HCEC 1CT (cell line): ENCODE measurements at regions not wholly inside any gene's neighbourhood (a gene's known extent, or its start where the extent isn't known, plus 50 kb on each side); places are given as distances from the start of the nearest gene placed in this dataset.

ENCODE experiments used
- DNase-seq: peaks from one replicate; pipeline ENCODE4 v3.0.0-alpha.2; 2017

- DNase-seq: no peak
Measured at GRCh38 chrX:137366018-137366633, 199.8 kb upstream of the ZIC3 start.

- DNase-seq: no peak
Measured at GRCh38 chrX:137363559-137363958, 202.4 kb upstream of the ZIC3 start.

- no peak for DNase-seq
Measured at GRCh38 chrX:137362583-137362982, 203.3 kb upstream of the ZIC3 start.

- DNase-seq: no peak
Measured at GRCh38 chrX:137354851-137355250, 211.1 kb upstream of the ZIC3 start.

GRCh38 chrX:137353404-137353803 is 212.5 kb upstream of the ZIC3 start:
- DNase-seq: no peak

GRCh38 chrX:137352101-137352660 is 213.7 kb upstream of the ZIC3 start:
- DNase-seq: no peak

- no peak for DNase-seq
Measured at GRCh38 chrX:137342969-137343368, 223.0 kb upstream of the ZIC3 start.

- no peak for DNase-seq
Measured at GRCh38 chrX:137313627-137314026, 252.3 kb upstream of the ZIC3 start.

- no peak for DNase-seq
Measured at GRCh38 chrX:137305404-137305803, 260.5 kb upstream of the ZIC3 start.

- DNase-seq: no peak
Measured at GRCh38 chrX:137297167-137297566, 263.4 kb upstream of the GPR101 start.

- DNase-seq: no peak
Measured at GRCh38 chrX:137290011-137290410, 256.2 kb upstream of the GPR101 start.

GRCh38 chrX:137287191-137287590 is 253.4 kb upstream of the GPR101 start:
- DNase-seq: no peak

GRCh38 chrX:137286423-137286822 is 252.6 kb upstream of the GPR101 start:
- no peak for DNase-seq

GRCh38 chrX:137278825-137279224 is 245.0 kb upstream of the GPR101 start:
- no peak for DNase-seq

- DNase-seq: no peak
Measured at GRCh38 chrX:137263374-137263773, 229.6 kb upstream of the GPR101 start.

- no peak for DNase-seq
Measured at GRCh38 chrX:137245183-137245582, 211.4 kb upstream of the GPR101 start.

- DNase-seq: no peak
Measured at GRCh38 chrX:137236837-137237236, 203.0 kb upstream of the GPR101 start.

GRCh38 chrX:137234651-137235402 is 201.0 kb upstream of the GPR101 start:
- DNase-seq: no peak

- no peak for DNase-seq
Measured at GRCh38 chrX:137233478-137233877, 199.7 kb upstream of the GPR101 start.

- DNase-seq: no peak
Measured at GRCh38 chrX:137227151-137227550, 193.4 kb upstream of the GPR101 start.

GRCh38 chrX:137215467-137215866 is 181.7 kb upstream of the GPR101 start:
- no peak for DNase-seq

GRCh38 chrX:137212078-137212632 is 178.4 kb upstream of the GPR101 start:
- no peak for DNase-seq

GRCh38 chrX:137198040-137198439 is 164.2 kb upstream of the GPR101 start:
- DNase-seq: no peak

GRCh38 chrX:137195991-137196390 is 162.2 kb upstream of the GPR101 start:
- peak; percentile 1 for DNase-seq
